CD4-positive, alpha-beta T cell treated with Interleukin-6 at 100 ng/mL for 8 hours (primary cell): ENCODE measurements at regions not wholly inside any gene's neighbourhood (a gene's known extent, or its start where the extent isn't known, plus 50 kb on each side); places are given as distances from the start of the nearest gene placed in this dataset.

ENCODE experiments used
- DNase-seq: peaks from one replicate; pipeline ENCODE4 v3.0.0-alpha.2; 2020; ENCODE audit warnings: mixed read lengths, low spot score

DNA sequence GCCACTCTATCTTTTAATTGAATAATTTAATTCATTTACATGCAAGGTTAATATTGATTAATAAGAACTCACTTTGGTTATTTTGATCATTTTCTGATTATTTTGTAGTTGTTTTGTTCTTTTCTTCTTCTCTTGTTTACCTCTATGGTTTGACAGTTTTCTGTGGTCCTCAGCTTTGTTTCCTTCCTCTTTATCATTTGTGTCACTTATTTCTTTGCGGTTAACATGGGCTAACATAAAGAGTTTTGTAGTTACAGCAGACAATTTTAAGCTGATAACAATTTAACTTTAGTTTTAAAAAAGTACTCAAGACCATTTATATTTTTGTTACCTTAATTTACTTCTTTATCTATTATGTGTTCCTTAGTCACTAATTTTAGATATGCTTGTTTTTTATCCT is 1032.8 kb upstream of the RAG2 start:
- DNase-seq: no peak

DNA sequence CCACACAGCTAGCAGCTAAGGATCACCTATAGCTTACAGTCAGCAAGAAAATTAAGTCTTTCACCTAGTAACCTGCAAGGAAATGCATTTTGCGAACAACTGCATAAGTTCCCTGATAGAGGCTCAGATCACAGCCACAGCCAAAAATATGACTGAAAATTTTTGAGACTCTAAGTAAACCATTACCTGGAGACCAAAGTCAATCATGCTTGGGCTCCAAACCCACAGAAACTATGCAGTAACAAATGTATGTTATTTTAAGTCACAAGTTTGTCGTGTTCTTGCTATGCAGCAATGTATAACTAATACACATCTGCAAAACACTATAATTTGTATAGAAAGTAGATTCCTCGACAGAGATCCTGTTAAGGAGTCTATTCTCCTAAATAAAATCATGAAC is 1025.7 kb upstream of the RAG2 start:
- no peak for DNase-seq

DNA sequence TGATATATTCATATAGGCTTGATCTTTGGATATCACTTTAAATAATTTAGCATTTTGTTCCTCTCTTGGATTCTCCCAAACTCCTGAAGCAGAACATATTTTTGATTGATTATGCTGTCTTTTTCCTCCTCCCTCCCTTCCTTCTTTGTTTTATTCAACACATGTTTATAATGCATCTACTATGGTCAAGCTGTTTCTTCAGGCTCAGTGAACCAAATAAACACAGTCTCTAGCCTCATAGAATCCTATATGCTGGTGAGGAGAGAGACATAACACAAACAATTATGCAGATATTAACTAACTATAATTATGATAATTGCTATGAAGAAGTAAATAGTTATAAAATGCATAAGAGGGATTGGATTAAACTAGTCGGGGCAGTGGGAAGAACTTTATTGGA is 1023.6 kb upstream of the RAG2 start:
- DNase-seq: no peak

DNA sequence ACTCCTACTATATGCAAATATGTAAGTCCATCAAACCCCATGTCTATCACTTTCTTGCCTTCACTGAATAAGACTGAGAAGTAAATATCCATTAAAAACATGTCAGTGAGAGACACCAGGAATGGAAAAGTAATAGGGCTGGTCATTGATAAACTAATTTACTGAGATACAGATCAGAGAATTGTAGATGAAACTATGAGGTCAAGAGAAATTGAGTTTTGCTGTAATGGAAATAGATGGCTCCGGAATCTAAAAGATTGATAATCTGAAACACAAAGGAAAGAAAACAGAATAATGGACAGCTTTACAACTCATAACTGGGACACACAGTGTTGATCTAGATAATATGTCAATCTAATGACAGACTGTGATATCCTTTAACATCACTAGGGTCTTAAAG is 1018.3 kb upstream of the RAG2 start:
- DNase-seq: no peak

DNA sequence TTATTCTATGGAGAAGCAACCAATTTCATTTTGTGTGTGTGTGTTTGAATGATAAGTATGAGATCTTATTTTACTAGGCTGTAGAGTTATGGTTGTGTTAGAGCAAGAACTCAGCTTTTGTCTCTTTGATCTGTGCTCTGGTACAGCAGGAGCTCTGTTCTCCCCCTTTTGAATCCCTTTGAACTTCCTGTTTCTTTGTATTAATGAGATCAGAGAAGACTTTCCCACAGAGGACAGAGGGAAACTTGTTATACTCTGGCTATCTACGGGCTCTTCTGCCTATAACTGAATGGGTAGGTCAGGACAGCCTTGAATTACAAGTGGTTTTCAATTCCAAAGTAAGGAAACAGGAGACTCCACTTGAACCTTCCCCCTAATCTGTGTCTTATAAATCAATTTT is 1015.0 kb upstream of the RAG2 start:
- DNase-seq: no peak

DNA sequence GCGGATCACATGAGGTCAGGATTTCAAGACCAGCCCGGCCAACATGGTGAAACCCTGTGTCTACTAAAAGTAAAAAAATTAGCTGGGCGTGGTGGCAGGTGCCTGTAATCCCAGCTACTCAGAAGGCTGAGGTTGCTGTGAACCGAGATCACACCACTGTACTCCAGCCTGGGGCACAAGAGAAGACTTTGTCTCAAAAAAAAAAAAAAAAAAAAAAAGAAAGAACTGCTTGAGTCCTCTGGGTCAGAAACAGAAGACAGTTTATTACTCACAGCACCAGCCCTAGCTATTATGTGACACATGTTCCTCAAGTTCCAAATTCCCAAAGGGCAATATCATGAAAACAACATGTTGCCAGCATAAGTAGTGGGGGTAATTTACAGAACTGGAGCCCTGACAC is 1014.1 kb upstream of the RAG2 start:
- no peak for DNase-seq

DNA sequence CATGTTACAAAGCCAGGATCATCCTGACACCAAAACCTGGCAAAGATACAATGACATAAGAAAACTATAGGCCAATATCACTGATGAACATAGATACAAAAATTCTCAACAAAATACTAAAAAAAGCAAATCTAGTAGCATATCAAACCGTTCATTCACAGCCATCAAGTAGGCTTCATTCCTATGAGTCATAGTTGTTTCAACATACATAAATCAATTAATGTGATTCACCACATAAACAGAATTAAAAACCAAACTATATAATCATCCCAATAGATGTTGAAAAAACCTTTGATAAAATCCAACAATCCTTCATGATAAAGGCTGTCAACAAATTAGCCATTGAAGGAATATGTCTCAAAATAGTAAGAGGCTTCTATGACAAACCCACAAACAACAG is 1007.2 kb upstream of the RAG2 start:
- no peak for DNase-seq

DNA sequence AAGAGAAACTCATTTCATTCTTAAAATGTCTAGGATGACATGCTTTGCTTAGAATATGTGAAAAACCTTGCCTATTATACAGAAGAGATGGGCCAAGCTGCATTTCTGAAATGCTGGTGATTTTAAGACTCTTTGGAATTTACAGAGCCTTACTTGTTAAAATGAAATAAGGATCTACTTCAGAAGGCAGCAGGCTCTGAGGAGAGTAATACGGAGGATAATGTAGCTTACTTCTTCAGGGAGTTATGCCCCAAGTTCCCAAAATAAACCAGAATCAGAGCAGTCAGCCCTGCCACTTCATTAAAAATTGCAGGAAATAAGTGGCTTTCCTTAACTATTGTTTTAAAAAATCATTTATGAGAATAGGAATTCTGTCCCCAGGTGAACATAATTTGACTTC is 1000.3 kb upstream of the RAG2 start:
- DNase-seq: no peak

DNA sequence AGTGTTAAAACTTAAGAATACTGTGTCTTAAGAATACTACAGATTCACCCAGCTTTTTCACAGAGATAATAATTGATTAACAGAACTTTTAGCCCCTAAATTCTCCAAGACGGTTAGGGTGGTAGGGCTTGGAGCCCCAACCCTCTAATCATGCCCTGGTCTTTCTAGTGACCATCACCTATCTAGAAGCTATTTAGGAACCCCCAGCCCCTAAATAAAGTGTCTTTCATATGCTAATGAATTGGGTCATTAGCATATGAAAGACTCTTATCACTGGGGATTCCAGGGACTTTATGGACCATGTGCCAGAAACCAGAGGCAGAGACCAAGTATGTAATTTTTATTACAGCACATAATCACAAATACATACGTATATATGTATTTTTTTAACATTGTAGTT is 999.7 kb upstream of the RAG2 start:
- no peak for DNase-seq

DNA sequence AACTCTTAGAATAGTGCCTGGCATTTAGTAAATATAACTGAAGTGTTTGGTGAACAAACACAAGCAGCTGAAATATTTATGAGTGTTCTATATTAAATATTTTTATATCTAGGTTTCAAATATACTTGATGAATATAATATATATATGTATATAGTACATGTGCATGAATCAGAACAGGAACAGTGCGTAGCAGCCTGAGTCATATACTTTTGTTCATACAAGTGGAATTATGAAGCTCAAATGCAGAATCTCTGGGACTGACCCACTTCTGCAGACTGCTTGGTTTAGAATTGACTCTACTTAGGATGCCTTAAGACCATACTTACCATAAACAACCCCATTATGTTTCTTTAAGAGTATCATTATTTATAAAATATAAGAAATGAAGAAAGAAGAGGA is 997.8 kb upstream of the RAG2 start:
- no peak for DNase-seq

DNA sequence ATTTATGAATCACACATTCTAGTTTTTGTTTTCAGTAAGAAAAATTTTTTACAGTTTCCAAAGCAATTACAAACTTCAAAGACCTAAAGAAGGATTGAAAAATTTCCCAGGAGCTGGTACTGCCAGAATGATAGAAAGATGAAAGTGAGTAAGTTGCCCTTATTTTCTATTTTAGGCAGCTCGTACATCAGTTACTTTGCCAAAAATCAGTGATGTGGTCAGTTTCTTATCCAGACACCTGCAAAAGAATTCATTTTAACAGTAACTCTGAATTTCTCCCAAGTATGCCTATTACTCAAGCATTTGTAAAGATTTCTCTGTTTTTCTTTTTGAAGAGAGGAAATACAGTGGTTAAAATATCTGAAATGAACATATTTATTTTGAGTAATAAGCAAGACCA is 976.3 kb upstream of the RAG2 start:
- DNase-seq: no peak

DNA sequence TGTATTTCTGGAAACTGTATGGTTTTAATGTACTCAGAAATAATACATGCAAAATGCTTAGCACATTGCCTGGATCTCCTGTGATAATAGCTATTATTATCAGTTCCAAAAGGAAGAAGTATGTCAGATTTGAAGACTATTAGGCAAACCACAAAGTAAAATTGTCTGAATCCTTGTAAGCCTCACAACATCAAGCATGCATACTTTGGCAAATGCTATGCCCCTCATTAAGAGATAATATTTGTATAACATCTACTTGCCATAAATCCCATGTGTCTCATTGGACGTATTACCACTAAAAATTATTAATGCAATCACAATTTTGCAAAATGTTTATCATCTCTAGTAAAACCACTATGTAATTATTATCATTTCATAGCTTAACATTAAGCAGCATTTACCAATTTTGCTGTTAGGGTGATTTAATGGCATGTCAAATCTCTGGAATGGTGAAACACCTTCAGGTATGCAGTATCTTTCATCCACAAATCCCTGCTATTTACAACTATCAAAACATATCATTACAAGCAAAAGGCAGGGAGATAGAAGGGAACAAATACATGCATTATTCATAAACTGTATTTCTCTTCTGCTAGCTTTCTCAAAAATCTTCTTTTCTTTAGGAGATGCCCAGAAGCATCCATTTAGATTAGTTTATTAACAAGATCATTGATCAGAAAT is 974.6 kb upstream of the RAG2 start:
- no peak for DNase-seq

DNA sequence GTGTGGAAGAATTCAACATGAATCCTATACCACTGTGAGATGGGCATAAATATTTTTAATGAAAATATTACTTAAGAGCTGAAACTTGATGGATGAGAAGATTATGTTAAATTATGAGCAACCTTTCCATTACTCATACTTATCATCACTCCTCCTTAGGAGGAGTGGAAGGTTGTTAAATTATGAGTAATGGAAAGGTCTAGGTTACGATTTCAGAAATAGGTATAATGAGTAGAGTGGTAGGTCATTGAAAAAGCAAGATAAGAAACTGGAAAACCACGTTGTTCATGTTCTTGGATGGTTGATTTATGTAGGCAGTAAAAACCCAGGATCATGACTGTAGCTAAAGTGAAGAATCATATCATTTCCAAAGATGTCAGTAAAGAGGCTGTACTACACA is 973.2 kb upstream of the RAG2 start:
- DNase-seq: no peak

DNA sequence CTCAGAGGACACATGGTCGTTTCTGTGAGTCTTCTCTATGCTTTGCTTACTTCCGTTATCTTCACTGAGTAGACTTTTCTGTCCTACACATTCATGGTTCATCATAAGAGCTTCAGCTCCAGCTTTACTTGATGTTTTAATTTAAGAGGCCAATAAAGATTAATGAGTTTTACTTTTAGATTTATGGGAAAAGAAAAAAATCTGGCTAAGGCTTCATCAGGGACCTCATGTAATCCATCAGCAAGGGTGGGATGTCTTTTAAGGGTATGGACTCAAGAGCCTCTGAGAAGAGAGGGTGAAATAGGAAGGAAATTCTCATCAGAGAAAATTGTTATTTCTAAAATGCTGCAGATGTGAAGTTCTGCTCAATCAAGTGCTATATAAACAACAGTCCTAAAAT is 963.0 kb upstream of the RAG2 start:
- DNase-seq: no peak

DNA sequence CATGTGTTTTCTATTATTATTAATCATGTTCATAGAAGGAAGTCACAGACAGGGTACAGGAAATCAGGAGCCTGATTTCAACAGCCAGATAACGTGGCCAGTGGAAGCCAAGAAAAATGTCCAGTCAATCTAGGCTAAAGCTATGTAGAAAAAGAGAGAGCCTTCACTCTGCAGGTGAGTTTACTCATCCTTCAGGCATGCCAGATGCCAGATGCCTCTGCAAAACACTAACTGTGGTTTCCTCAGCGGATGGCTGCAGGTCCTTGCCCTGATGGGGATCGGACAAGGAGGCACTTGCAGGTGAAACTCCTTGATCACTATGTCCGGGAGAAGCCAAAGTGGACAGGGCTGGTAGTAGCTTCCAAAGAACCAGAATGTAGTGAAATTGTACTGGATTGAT is 962.3 kb upstream of the RAG2 start:
- no peak for DNase-seq

DNA sequence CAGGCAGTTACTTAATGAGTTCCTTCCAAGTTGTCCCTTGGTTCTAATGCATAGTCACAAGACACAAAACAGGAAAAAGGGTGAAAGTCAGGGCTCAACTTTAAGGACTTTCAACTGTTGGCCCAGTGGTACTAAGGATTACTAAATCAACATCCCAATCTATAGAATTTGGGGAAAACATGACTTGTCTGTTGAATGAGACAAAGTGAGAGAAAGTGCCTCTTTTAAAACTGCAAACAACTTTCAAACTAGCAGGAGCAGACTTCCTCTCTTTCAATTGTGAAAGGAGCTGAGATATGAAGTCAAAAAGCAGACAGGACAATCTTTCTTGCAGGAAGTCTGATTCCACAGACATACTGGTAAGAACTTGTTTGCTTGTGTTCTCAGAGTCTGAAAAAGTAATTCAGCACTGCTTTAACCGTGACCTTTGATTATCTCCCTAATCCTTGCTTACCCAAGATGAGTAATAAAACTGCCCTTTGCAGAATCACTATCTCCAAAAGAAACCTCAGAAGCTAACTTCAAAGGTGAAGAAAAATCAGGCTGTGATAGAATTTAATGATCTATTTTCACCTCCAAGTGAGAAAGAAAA is 960.7 kb upstream of the RAG2 start:
- no peak for DNase-seq

DNA sequence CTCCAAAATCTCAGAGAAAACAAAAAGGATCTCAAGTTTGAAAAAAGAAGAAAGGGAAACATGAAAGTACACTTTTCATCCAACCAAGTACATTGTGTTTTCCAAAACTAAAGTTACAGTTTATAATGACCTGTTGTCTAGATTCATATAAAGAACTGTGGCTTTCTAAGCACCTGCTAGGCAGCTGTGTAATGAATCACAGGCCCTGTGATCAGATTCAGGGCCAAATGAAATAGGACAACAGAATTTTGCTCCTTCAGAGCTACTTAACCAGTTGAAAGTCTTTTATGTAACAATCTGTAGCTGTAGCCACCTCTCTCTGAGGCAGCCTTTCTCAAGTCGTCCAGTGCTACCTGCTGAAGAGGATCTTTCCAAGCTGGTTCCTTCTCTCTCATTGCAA is 960.0 kb upstream of the RAG2 start:
- DNase-seq: no peak

DNA sequence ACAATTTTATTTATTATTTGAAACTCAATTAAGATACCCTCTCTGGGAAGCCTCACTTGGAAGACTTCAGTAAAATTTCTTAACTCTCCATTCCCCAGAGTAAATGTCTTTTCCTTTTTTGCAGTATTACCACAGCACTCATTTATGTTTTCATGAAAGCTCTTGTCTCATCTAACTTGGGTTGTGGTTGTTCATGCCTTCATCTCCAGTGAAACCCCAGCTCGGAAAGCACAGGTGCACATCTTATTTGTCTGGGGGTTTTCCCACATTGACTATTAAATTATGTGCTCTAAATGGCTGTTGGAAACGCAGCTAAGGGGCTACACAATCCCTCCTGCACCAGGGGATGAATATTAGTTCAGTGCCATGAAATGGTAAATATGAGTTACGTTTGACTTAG is 954.2 kb upstream of the RAG2 start:
- no peak for DNase-seq

DNA sequence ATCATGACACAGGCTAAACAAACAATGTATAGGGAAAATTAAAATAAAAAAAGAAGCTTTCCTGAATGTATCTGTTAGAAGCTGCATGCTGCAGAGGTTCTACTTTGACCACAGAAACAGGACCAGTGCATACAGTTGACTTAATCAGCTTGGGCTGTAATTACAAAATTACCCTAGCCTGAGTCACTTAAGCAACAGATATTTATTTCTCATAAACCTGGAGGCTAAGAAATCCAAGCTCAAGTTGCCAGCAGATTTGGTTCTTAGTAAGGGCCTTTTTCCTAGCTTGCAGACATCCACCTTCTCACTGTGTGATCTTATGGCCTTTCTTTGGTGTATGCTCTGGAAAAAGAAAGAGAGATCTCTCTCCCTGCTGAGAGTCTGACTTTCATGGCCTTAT is 946.5 kb upstream of the RAG2 start:
- no peak for DNase-seq

DNA sequence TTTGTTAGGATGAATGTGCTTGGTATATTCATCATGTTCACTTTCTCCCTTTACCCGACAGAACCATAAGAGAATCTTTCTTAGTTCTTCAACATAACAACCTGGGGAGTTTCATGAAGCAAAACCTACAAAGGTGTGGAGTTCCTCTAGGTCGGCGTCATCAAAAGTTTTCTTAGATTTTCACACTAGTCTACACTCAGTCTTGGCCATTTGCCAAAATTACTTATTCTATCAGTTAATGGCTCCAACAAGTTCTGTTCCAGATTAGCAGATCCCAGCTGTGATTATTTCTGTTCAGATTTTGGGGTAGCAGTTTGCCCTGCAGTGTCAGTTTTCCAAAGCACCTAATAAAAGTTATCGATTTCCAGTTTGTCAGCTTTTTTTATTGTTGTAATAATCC is 935.8 kb upstream of the RAG2 start:
- DNase-seq: no peak

DNA sequence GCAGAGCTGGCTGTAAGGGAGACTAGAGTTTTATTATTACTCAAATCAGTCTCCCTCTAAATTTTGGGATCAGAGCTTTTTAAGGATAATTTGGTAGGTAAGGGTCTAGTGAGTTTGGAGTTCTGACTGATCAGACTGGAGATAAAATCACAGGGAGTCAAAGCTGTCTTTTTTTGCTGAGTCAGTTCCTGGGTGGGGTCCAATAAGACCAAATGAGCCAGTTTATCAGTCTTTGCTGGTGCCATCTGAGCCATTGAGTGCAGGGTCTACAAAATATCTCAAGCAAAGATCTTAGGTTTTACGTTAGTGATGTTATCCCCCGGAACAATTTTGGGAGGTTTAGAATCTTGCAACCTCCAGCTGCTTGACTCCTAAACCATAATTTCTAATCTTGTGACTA is 935.1 kb upstream of the RAG2 start:
- DNase-seq: no peak

DNA sequence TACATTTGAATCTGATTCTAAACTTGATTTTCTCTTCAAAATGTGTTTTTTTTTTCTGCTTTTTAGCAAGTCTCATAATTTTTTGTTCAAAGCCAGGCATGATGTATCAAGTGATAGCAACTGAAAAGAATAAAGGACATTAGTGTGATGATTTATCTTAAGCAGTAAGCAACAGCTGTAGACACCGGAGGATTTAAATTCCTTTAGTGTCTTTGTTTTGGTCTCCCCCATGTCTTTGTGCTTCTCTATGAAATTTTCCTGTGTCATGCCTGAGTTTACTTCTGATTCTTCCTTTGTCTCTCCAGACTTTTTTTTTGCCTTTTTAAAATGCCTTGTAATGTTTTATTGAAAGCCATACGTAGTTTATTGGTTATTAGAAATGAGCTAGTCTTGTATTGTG is 934.2 kb upstream of the RAG2 start:
- no peak for DNase-seq

DNA sequence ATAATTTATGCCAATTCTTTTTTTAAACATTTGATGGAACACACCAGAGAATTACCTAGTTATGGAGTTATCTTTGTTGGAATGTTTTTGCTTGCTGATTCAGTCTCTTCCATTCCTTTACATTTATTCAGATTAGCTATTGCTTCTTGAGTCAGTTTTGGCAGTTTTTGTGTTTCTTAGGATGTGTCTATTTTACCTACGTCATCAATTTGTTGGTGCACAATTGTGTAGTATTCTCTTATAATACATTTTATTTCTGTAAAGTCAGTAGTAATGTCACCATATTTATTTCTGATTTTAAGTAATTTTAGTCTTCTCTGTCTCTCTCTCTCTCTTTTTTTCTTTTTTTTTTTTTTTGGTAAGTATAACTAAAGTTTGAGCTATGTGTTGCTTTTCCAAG is 929.5 kb upstream of the RAG2 start:
- DNase-seq: no peak

DNA sequence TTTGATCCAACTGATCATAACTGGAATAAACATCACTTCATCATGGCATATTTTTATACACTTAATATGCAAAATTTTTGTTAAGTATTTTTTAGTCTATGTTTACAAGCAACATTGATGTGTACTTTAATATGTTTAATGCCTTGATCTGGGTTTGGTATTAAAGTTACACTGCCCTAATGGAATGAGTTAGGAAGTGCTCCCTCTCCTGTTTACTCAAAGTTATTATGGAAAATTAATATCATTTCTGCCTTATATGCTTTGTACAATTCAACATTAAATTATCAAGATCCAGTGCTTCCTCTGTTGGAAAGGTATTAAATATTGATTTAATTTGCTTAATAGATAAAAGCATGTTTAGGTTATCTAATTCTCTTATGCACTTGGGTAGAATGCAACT is 927.3 kb upstream of the RAG2 start:
- DNase-seq: no peak

DNA sequence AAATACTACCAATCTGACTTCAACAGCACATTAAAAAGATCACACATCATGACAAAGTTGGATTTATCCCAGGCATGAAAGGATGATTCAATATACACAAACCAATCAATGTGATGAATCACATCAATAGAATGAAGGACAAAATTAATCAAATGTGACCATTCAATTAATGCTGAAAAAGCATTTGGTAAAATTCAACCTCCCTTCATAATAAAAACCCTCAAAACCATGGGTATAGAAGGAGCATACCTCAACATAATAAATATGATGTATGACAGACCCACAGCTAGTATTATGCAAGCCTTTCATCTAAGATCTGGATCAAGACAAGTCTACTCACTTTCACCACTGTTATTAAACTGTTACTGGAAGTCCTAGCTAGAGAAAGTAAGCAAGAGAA is 921.7 kb upstream of the RAG2 start:
- no peak for DNase-seq
